8988T (cell line): ENCODE measurements at regions not wholly inside any gene's neighbourhood (a gene's known extent, or its start where the extent isn't known, plus 50 kb on each side); places are given as distances from the start of the nearest gene placed in this dataset.

Source experiments
- DNase-seq: peaks from one replicate; pipeline ENCODE4 v3.0.0; 2011

- DNase-seq, result no peak
Observed at GRCh38 chr10:128222332-128222849, 96.2 kb upstream of the MKI67 start.

- DNase-seq, result no peak
Observed at GRCh38 chr10:128230401-128230800, 104.2 kb upstream of the MKI67 start.

GRCh38 chr10:128233422-128233821 is 107.2 kb upstream of the MKI67 start:
- DNase-seq, result no peak

- DNase-seq, result no peak
Observed at GRCh38 chr10:128237710-128238109, 111.5 kb upstream of the MKI67 start.

- DNase-seq, result no peak
Observed at GRCh38 chr10:128241023-128241422, 114.8 kb upstream of the MKI67 start.

GRCh38 chr10:128242641-128243040 is 116.4 kb upstream of the MKI67 start:
- DNase-seq, result no peak

- DNase-seq, result no peak
Observed at GRCh38 chr10:128245026-128245425, 118.8 kb upstream of the MKI67 start.

GRCh38 chr10:128247576-128247975 is 121.4 kb upstream of the MKI67 start:
- DNase-seq, result no peak

GRCh38 chr10:128254476-128254875 is 128.3 kb upstream of the MKI67 start:
- no peak for DNase-seq

GRCh38 chr10:128257428-128257827 is 131.2 kb upstream of the MKI67 start:
- DNase-seq, result no peak

GRCh38 chr10:128258421-128258976 is 132.3 kb upstream of the MKI67 start:
- no peak for DNase-seq

- no peak for DNase-seq
Observed at GRCh38 chr10:128263891-128264688, 137.9 kb upstream of the MKI67 start.

GRCh38 chr10:128265596-128265995 is 139.4 kb upstream of the MKI67 start:
- no peak for DNase-seq

- DNase-seq, result no peak
Observed at GRCh38 chr10:128267581-128267980, 141.4 kb upstream of the MKI67 start.

- no peak for DNase-seq
Observed at GRCh38 chr10:128268015-128268722, 141.9 kb upstream of the MKI67 start.

GRCh38 chr10:128274938-128275337 is 148.7 kb upstream of the MKI67 start:
- no peak for DNase-seq

GRCh38 chr10:128275388-128276177 is 149.4 kb upstream of the MKI67 start:
- DNase-seq, result no peak

GRCh38 chr10:128277267-128277840 is 151.1 kb upstream of the MKI67 start:
- no peak for DNase-seq

GRCh38 chr10:128278362-128278761 is 152.1 kb upstream of the MKI67 start:
- DNase-seq, result no peak

GRCh38 chr10:128280271-128280670 is 154.0 kb upstream of the MKI67 start:
- DNase-seq, result no peak

- DNase-seq, result no peak
Observed at GRCh38 chr10:128281343-128281742, 155.1 kb upstream of the MKI67 start.

- no peak for DNase-seq
Observed at GRCh38 chr10:128281861-128282260, 155.6 kb upstream of the MKI67 start.
